ENCODE measurements at regions not wholly inside any gene's neighbourhood (a gene's known extent, or its start where the extent isn't known, plus 50 kb on each side); places are given as distances from the start of the nearest gene placed in this dataset.

GRCh38 chr5:8137941-8138550 is 269.1 kb downstream of the MTRR start:
- TF ChIP-seq CTCF (IDR thresholded peaks at IDR 0.05; ENCODE audit: borderline replicate concordance, control extremely low read depth, extremely low read depth, insufficient read depth, missing control alignments) = no peak
- in situ Hi-C loops (cut with MboI; ENCODE audit: low sequenced_read_pairs, unreplicated experiment) = no loop called here
- no peak for DNase-seq (ENCODE audit: low spot score)

- TF ChIP-seq CTCF (IDR thresholded peaks at IDR 0.05; ENCODE audit: borderline replicate concordance, control extremely low read depth, extremely low read depth, insufficient read depth, missing control alignments) = no peak
- in situ Hi-C loops (cut with MboI; ENCODE audit: low sequenced_read_pairs, unreplicated experiment) = no loop called here
- no peak for DNase-seq (ENCODE audit: low spot score)
These were observed 269.9 kb downstream of the MTRR start for GRCh38 chr5:8138884-8139283.

- DNase-seq (ENCODE audit: low spot score) = no peak
- in situ Hi-C loops (cut with MboI; ENCODE audit: low sequenced_read_pairs, unreplicated experiment) = no loop called here
- no peak for TF ChIP-seq CTCF (IDR thresholded peaks at IDR 0.05; ENCODE audit: borderline replicate concordance, control extremely low read depth, extremely low read depth, insufficient read depth, missing control alignments)
These were observed 281.8 kb downstream of the MTRR start for GRCh38 chr5:8150791-8151190.

- in situ Hi-C loops (cut with MboI; ENCODE audit: low sequenced_read_pairs, unreplicated experiment) = no loop called here
- TF ChIP-seq CTCF (IDR thresholded peaks at IDR 0.05; ENCODE audit: borderline replicate concordance, control extremely low read depth, extremely low read depth, insufficient read depth, missing control alignments) = no peak
These were observed 287.8 kb downstream of the MTRR start for GRCh38 chr5:8156706-8157105.

GRCh38 chr5:8157320-8157822 is 288.4 kb downstream of the MTRR start:
- TF ChIP-seq CTCF (IDR thresholded peaks at IDR 0.05; ENCODE audit: borderline replicate concordance, control extremely low read depth, extremely low read depth, insufficient read depth, missing control alignments) = no peak
- DNase-seq (ENCODE audit: low spot score) = no peak
- in situ Hi-C loops (cut with MboI; ENCODE audit: low sequenced_read_pairs, unreplicated experiment) = no loop called here

More at GRCh38 chr5:8156706-8157105, 287.8 kb downstream of the MTRR start:
- no peak for DNase-seq (ENCODE audit: low spot score)

- no peak for DNase-seq (ENCODE audit: low spot score)
- TF ChIP-seq CTCF (IDR thresholded peaks at IDR 0.05; ENCODE audit: borderline replicate concordance, control extremely low read depth, extremely low read depth, insufficient read depth, missing control alignments) = no peak
These were observed 307.2 kb downstream of the MTRR start for GRCh38 chr5:8176101-8176693.

More at GRCh38 chr5:8176101-8176693, 307.2 kb downstream of the MTRR start:
- in situ Hi-C loops (cut with MboI; ENCODE audit: low sequenced_read_pairs, unreplicated experiment) = no loop called here
